Suprapubic skin (tissue), 4 donors: ENCODE measurements at regions not wholly inside any gene's neighbourhood (a gene's known extent, or its start where the extent isn't known, plus 50 kb on each side); places are given as distances from the start of the nearest gene placed in this dataset.

Source experiments
- DNase-seq, 2 donors: peaks; one replicate each; pipeline ENCODE4 v3.0.0-alpha.2; 2019; ENCODE audit warnings: low spot score in 2 of 2
- H3K27ac ChIP-seq: fragments of 200-600 bp; sonication (generic); one replicate; pipeline ENCODE4 v1.5.1; 2019
- H3K27me3 ChIP-seq: fragments of 200-600 bp; sonication (generic); one replicate; pipeline ENCODE4 v1.5.1; 2019
- H3K36me3 ChIP-seq: fragments of 200-600 bp; sonication (generic); one replicate; pipeline ENCODE4 v1.5.1; 2019
- H3K4me1 ChIP-seq: fragments of 200-600 bp; sonication (generic); one replicate; pipeline ENCODE4 v1.5.1; 2019
- H3K4me3 ChIP-seq: fragments of 200-600 bp; sonication (generic); one replicate; pipeline ENCODE4 v1.5.1; 2019; ENCODE audit warnings: mild to moderate bottlenecking
- H3K9me3 ChIP-seq: fragments of 200-600 bp; sonication (generic); one replicate; pipeline ENCODE4 v1.5.1; 2019
- CTCF ChIP-seq, 2 donors: fragments of 200-600 bp in 1 of 2; fragments of 450-650 bp in 1 of 2; sonication (generic) in 1 of 2; IDR thresholded peaks; one replicate each; pipeline ENCODE4 v1.5.1; 2016 to 2019; ENCODE audit warnings: antibody characterized with exemption in 2 of 2, mild to moderate bottlenecking in 1 of 2, moderate library complexity in 1 of 2
- EP300 ChIP-seq: sonication (generic); formaldehyde crosslinking; IDR thresholded peaks from one replicate; pipeline ENCODE4 v1.6.1; 2017; ENCODE audit warnings: antibody characterized with exemption
- POLR2A ChIP-seq, 2 donors: fragments of 450-650 bp; IDR thresholded peaks; one replicate each; pipeline ENCODE4 v1.6.1; 2017; ENCODE audit warnings: antibody characterized with exemption in 2 of 2, mild to moderate bottlenecking in 2 of 2, moderate library complexity in 2 of 2
- POLR2AphosphoS5 ChIP-seq, 3 donors: sonication (generic); formaldehyde crosslinking; IDR thresholded peaks; one replicate each; pipeline ENCODE4 v1.6.1; 2017; ENCODE audit warnings: antibody characterized with exemption in 3 of 3
- WGBS: methylation state at CpG from one replicate; pipeline ENCODE4 v1.1.5; 2018; 5-methylcytosine and 5-hydroxymethylcytosine counted together

GRCh38 chr12:58818546-58818945 lies 101.8 kb downstream of the LRIG3 start:
- Histone ChIP-seq H3K27me3 (no peaks in the 10 kb centered on the region), H3K36me3 (no peaks in the 10 kb centered on the region), H3K9me3 (no peaks in the 10 kb centered on the region), H3K4me1 (no peaks in the 10 kb centered on the region), H3K27ac (no peak overlapping the region), H3K4me3 (no peak overlapping the region)
- TF ChIP-seq POLR2AphosphoS5 (IDR thresholded peaks at IDR 0.05) = no peak
- no peak for TF ChIP-seq POLR2A (IDR thresholded peaks at IDR 0.05)
- no peak for TF ChIP-seq CTCF (IDR thresholded peaks at IDR 0.05)
- TF ChIP-seq EP300 = no peak
- WGBS = 84% methylated on average over 1 of the region's 1 CpG
- DNase-seq = no peak

GRCh38 chr12:58819345-58819744 lies 101.0 kb downstream of the LRIG3 start:
- Histone ChIP-seq H3K9me3 (no peaks in the 10 kb centered on the region), H3K27me3 (no peaks in the 10 kb centered on the region), H3K36me3 (no peaks in the 10 kb centered on the region), H3K4me3 (no peak overlapping the region), H3K27ac (no peak overlapping the region), H3K4me1 (no peaks in the 10 kb centered on the region)
- DNase-seq = no peak
- 94% methylated on average over 7 of the region's 9 CpGs for WGBS
- TF ChIP-seq EP300 (no peak), POLR2AphosphoS5 (IDR thresholded peaks at IDR 0.05) (no peak), CTCF (IDR thresholded peaks at IDR 0.05) (no peak), POLR2A (IDR thresholded peaks at IDR 0.05) (no peak)

- H3K27ac ChIP-seq = no peak overlapping the region
- no peak overlapping the region for H3K4me3 ChIP-seq
- WGBS = 71% methylated on average over 1 of the region's 1 CpG
- no peaks in the 10 kb centered on the region for H3K4me1 ChIP-seq
- DNase-seq = no peak
- no peaks in the 10 kb centered on the region for H3K9me3 ChIP-seq
- no peaks in the 10 kb centered on the region for H3K36me3 ChIP-seq
- TF ChIP-seq POLR2AphosphoS5 (IDR thresholded peaks at IDR 0.05) (no peak), EP300 (no peak), CTCF (IDR thresholded peaks at IDR 0.05) (no peak), POLR2A (IDR thresholded peaks at IDR 0.05) (no peak)
- H3K27me3 ChIP-seq = no peaks in the 10 kb centered on the region
These were observed 100.3 kb downstream of the LRIG3 start for GRCh38 chr12:58819985-58820384.
